GM23338 (cell line): ENCODE measurements at regions not wholly inside any gene's neighbourhood (a gene's known extent, or its start where the extent isn't known, plus 50 kb on each side); places are given as distances from the start of the nearest gene placed in this dataset.

ENCODE experiments used
- ATAC-seq: fragments of 200-7000 bp; cut with Tn5 transposase; 3 replicates; pipeline ENCODE4 v1.9.1; 2020
- DNase-seq: peaks from one replicate; pipeline ENCODE4 v3.0.0-alpha.2; 2015; ENCODE audit warnings: low spot score
- H2AFZ ChIP-seq: fragments of 200-600 bp; sonication (generic); 2 replicates; pipeline ENCODE4 v1.8.0; 2016; ENCODE audit warnings: antibody characterized with exemption, mild to moderate bottlenecking, moderate library complexity
- H3F3A ChIP-seq: fragments of 200-600 bp; sonication (generic); replicated peaks from 2 replicates; pipeline ENCODE4 v1.8.0; 2017; ENCODE audit warnings: antibody characterized with exemption, mixed run types, low read depth
- H3K27ac ChIP-seq: fragments of 200-600 bp; sonication (generic); 2 replicates; pipeline ENCODE4 v1.6.1; 2016; ENCODE audit warnings: low read depth
- H3K27me3 ChIP-seq: fragments of 200-600 bp; sonication (generic); 2 replicates; pipeline ENCODE4 v1.8.0; 2016; ENCODE audit warnings: mild to moderate bottlenecking, mixed run types, moderate library complexity; ENCODE audit not compliant: insufficient read depth
- H3K36me3 ChIP-seq: fragments of 200-600 bp; sonication (generic); 2 replicates; pipeline ENCODE4 v1.8.0; 2016; ENCODE audit warnings: mild to moderate bottlenecking; ENCODE audit not compliant: insufficient read depth
- H3K4me1 ChIP-seq: fragments of 200-600 bp; sonication (generic); 2 replicates; pipeline ENCODE4 v1.8.0; 2016; ENCODE audit warnings: mild to moderate bottlenecking, moderate library complexity; ENCODE audit not compliant: insufficient read depth
- H3K4me2 ChIP-seq: fragments of 200-600 bp; sonication (generic); 2 replicates; pipeline ENCODE4 v1.7.1; 2017; ENCODE audit warnings: mixed run types
- H3K4me3 ChIP-seq: fragments of 200-600 bp; sonication (generic); 2 replicates; pipeline ENCODE4 v1.6.1; 2016; ENCODE audit warnings: mixed run types
- H3K79me2 ChIP-seq: fragments of 200-600 bp; sonication (generic); replicated peaks from 2 replicates; pipeline ENCODE4 v1.8.0; 2017; ENCODE audit warnings: mild to moderate bottlenecking; ENCODE audit not compliant: insufficient read depth
- H3K9me2 ChIP-seq: fragments of 200-600 bp; sonication (generic); 2 replicates; pipeline ENCODE4 v1.8.0; 2017; ENCODE audit not compliant: insufficient read depth
- H4K20me1 ChIP-seq: fragments of 200-600 bp; sonication (generic); replicated peaks from 2 replicates; pipeline ENCODE4 v1.8.0; 2017; ENCODE audit warnings: mild to moderate bottlenecking; ENCODE audit not compliant: insufficient read depth
- H3K27ac Mint-ChIP-seq: 2 replicates; pipeline ENCODE4 v1.8.0; 2020; ENCODE audit warnings: inconsistent platforms, mild to moderate bottlenecking, moderate library complexity, mixed read lengths
- H3K27me3 Mint-ChIP-seq: 3 replicates; pipeline ENCODE4 v1.8.0; 2022; ENCODE audit warnings: low read depth, mild to moderate bottlenecking, moderate library complexity, mixed read lengths, inconsistent platforms; ENCODE audit not compliant: insufficient read depth, poor library complexity
- H3K36me3 Mint-ChIP-seq: 3 replicates; pipeline ENCODE4 v1.8.0; 2021; ENCODE audit warnings: low read depth, mild to moderate bottlenecking, inconsistent platforms, moderate library complexity, mixed read lengths
- H3K4me1 Mint-ChIP-seq: 3 replicates; pipeline ENCODE4 v1.8.0; 2020; ENCODE audit warnings: mild to moderate bottlenecking, inconsistent platforms, mixed read lengths
- H3K4me3 Mint-ChIP-seq: 3 replicates; pipeline ENCODE4 v1.8.0; 2021; ENCODE audit warnings: moderate library complexity, mild to moderate bottlenecking, inconsistent platforms, mixed read lengths
- H3K9me3 Mint-ChIP-seq: 3 replicates; pipeline ENCODE4 v1.8.0; 2020; ENCODE audit warnings: moderate library complexity, mild to moderate bottlenecking, inconsistent platforms, mixed read lengths
- CREB1 ChIP-seq: fragments of 250-450 bp; sonication (Bioruptor Pico); IDR thresholded peaks from 2 replicates; pipeline ENCODE4 v1.5.0; 2020; ENCODE audit warnings: low read depth, mild to moderate bottlenecking, moderate library complexity
- CTCF ChIP-seq, 2 experiments: fragments of 200-600 bp in 1 of 2; sonication (generic) in 1 of 2; conservative IDR thresholded peaks; 2 replicates each; pipeline versions ENCODE4 v1.5.1 to v1.6.1; 2016 to 2017; ENCODE audit warnings: antibody characterized with exemption in 2 of 2, low read depth in 2 of 2, mild to moderate bottlenecking in 2 of 2, moderate library complexity in 1 of 2
- ETS1 ChIP-seq: IDR thresholded peaks from 2 replicates; pipeline ENCODE4 v1.6.1; 2016; ENCODE audit warnings: antibody characterized with exemption
- EZH2 ChIP-seq: fragments of 200-600 bp; sonication (generic); IDR thresholded peaks from one replicate; pipeline ENCODE4 v1.8.0; 2017; ENCODE audit warnings: antibody characterized with exemption, mild to moderate bottlenecking, low read depth; ENCODE audit not compliant: unreplicated experiment
- JUNB ChIP-seq: IDR thresholded peaks from one replicate; pipeline ENCODE4 v1.6.1; 2016; ENCODE audit warnings: antibody characterized with exemption; ENCODE audit not compliant: unreplicated experiment
- NANOG ChIP-seq: IDR thresholded peaks from 2 replicates; pipeline ENCODE4 v1.6.1; 2016; ENCODE audit warnings: antibody characterized with exemption, borderline replicate concordance
- POLR2AphosphoS5 ChIP-seq: IDR thresholded peaks from 2 replicates; pipeline ENCODE4 v1.6.1; 2016; ENCODE audit warnings: antibody characterized with exemption, low read depth
- REST ChIP-seq: IDR thresholded peaks from one replicate; pipeline ENCODE4 v1.6.1; 2018; ENCODE audit warnings: antibody characterized with exemption; ENCODE audit not compliant: unreplicated experiment
- ZNF331 ChIP-seq: fragments of 250-450 bp; sonication (Bioruptor Pico); IDR thresholded peaks from 2 replicates; pipeline ENCODE4 v1.5.0; 2020; ENCODE audit warnings: low read depth, mild to moderate bottlenecking, moderate library complexity
- ZNF462 ChIP-seq: fragments of 250-450 bp; sonication (Bioruptor Pico); IDR thresholded peaks from 2 replicates; pipeline ENCODE4 v1.5.0; 2020; ENCODE audit warnings: mild to moderate bottlenecking, moderate library complexity

- Histone ChIP-seq H2AFZ (no peak overlapping the region), H3K27ac (no peak overlapping the region), H3K9me2 (0 out of 2 replicates have a peak, but pooled peaks cover under 1% of the 10 kb centered on the region), H3K4me2 (no peak overlapping the region), H3K4me1 (no peaks in the 10 kb centered on the region), H3K79me2 (no peaks in the 10 kb centered on the region), H3F3A (no peaks in the 10 kb centered on the region), H4K20me1 (no peaks in the 10 kb centered on the region), H3K4me3 (no peak overlapping the region), H3K27me3 (no peaks in the 10 kb centered on the region), H3K36me3 (no peaks in the 10 kb centered on the region)
- TF ChIP-seq NANOG = no peak
- no peak for TF ChIP-seq ETS1
- no peak for TF ChIP-seq POLR2AphosphoS5
- no peak for TF ChIP-seq EZH2
- no peak for TF ChIP-seq ZNF331 (CRISPR knock-in tag)
- no peak for TF ChIP-seq JUNB
- TF ChIP-seq CREB1 (CRISPR knock-in tag) = no peak
- no peak for TF ChIP-seq ZNF462 (CRISPR knock-in tag)
- no peak for TF ChIP-seq CTCF (conservative IDR thresholded peaks at IDR 0.05; ENCODE audit: low read depth in 2 of 2)
- no peak for TF ChIP-seq REST
- ATAC-seq (no peak), DNase-seq (no peak)
- peaks cover 1% of the 10 kb centered on the region for H3K27me3 Mint-ChIP-seq
- peaks cover 2% of the 10 kb centered on the region; the same call in 2 of the 3 replicates for H3K4me1 Mint-ChIP-seq
- H3K27ac Mint-ChIP-seq = no peak overlapping the region
- no peaks in the 10 kb centered on the region for H3K9me3 Mint-ChIP-seq
- H3K36me3 Mint-ChIP-seq = no peaks in the 10 kb centered on the region
- no peak overlapping the region for H3K4me3 Mint-ChIP-seq
These were observed 617.4 kb downstream of the BCL11A start for GRCh38 chr2:59936048-59936447.
